Breast epithelium (tissue), 4 donors: ENCODE measurements at regions not wholly inside any gene's neighbourhood (a gene's known extent, or its start where the extent isn't known, plus 50 kb on each side); places are given as distances from the start of the nearest gene placed in this dataset.

ENCODE experiments used
- DNase-seq, 2 donors: peaks; one replicate each; pipeline ENCODE4 v3.0.0-alpha.2; 2019; ENCODE audit warnings: low spot score in 2 of 2
- H3K27ac ChIP-seq, 2 donors: fragments of 200-600 bp; sonication (generic) in 1 of 2; one replicate each; pipeline ENCODE4 v1.5.1; 2016 to 2019; ENCODE audit warnings: mild to moderate bottlenecking in 1 of 2
- H3K27me3 ChIP-seq, 2 donors: fragments of 200-600 bp; sonication (generic) in 1 of 2; one replicate each; pipeline versions ENCODE4 v1.5.1 to v1.6.0; 2017 to 2019; ENCODE audit warnings: control low read depth in 1 of 2, mild to moderate bottlenecking in 1 of 2
- H3K36me3 ChIP-seq: fragments of 200-600 bp; one replicate; pipeline ENCODE4 v1.5.1; 2019
- H3K4me1 ChIP-seq, 2 donors: fragments of 200-600 bp; sonication (generic); one replicate each; pipeline ENCODE4 v1.5.1; 2016 to 2019; ENCODE audit warnings: control low read depth in 1 of 2
- H3K4me3 ChIP-seq, 3 donors: fragments of 200-600 bp; sonication (generic); 1 replicate in 2 of 3; 2 replicates in 1 of 3; pipeline ENCODE4 v1.5.1; 2016 to 2019; ENCODE audit warnings: mild to moderate bottlenecking in 3 of 3, moderate library complexity in 2 of 3
- H3K9me3 ChIP-seq, 2 donors: fragments of 200-600 bp; sonication (generic) in 1 of 2; one replicate each; pipeline ENCODE4 v1.5.1; 2016 to 2019; ENCODE audit warnings: control low read depth in 1 of 2
- POLR2A ChIP-seq: fragments of 450-650 bp; IDR thresholded peaks from one replicate; pipeline ENCODE4 v1.6.1; 2016; ENCODE audit warnings: antibody characterized with exemption, mild to moderate bottlenecking, moderate library complexity
- POLR2AphosphoS5 ChIP-seq, 3 donors: sonication (generic); formaldehyde crosslinking; IDR thresholded peaks; one replicate each; pipeline ENCODE4 v1.6.1; 2017; ENCODE audit warnings: antibody characterized with exemption in 3 of 3
- intact Hi-C: fragments of 100-400 bp; cut with DNase I; formaldehyde crosslinking; loops from one replicate; pipeline ENCODE4 v1.15.1; 2023; ENCODE audit warnings: low total_unique reads
- TF ChIP-seq, protein P1 (sequence below), 3 donors: fragments of 450-650 bp; IDR thresholded peaks; one replicate each; pipeline ENCODE4 v1.5.1; 2016 to 2017; ENCODE audit warnings: antibody characterized with exemption in 3 of 3, mild to moderate bottlenecking in 3 of 3, moderate library complexity in 3 of 3

DNA sequence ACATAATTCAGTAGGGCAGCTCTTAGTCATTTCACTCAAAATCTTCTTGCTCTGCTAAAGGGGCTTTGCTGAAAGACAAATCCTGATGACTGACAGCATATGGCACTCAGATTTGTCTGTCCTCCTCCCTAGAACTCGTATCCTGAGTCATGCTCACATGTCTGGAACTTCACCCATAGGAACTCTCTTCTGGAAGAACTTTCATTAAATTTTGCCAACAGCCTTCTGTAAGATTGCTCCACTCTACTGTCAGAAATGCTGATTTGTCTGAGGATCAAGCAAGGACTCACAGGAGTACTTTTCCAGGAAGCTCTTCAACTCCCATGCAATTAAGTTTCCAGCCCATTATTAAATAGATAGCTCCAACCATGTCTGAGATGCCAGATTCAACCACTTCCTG lies 59.8 kb upstream of the SNX2 start:
- Histone ChIP-seq H3K27ac (no peak overlapping the region), H3K36me3 (no peaks in the 10 kb centered on the region), H3K4me1 (no peaks in the 10 kb centered on the region), H3K9me3 (no peaks in the 10 kb centered on the region), H3K4me3 (no peak overlapping the region), H3K27me3 (no peaks in the 10 kb centered on the region)
- TF ChIP-seq POLR2AphosphoS5 (IDR thresholded peaks at IDR 0.05) (no peak), POLR2A (no peak)
- TF ChIP-seq, protein P1, sequence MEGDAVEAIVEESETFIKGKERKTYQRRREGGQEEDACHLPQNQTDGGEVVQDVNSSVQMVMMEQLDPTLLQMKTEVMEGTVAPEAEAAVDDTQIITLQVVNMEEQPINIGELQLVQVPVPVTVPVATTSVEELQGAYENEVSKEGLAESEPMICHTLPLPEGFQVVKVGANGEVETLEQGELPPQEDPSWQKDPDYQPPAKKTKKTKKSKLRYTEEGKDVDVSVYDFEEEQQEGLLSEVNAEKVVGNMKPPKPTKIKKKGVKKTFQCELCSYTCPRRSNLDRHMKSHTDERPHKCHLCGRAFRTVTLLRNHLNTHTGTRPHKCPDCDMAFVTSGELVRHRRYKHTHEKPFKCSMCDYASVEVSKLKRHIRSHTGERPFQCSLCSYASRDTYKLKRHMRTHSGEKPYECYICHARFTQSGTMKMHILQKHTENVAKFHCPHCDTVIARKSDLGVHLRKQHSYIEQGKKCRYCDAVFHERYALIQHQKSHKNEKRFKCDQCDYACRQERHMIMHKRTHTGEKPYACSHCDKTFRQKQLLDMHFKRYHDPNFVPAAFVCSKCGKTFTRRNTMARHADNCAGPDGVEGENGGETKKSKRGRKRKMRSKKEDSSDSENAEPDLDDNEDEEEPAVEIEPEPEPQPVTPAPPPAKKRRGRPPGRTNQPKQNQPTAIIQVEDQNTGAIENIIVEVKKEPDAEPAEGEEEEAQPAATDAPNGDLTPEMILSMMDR (IDR thresholded peaks at IDR 0.05), result no peak
- intact Hi-C loops, result no loop called here
- no peak for DNase-seq

DNA sequence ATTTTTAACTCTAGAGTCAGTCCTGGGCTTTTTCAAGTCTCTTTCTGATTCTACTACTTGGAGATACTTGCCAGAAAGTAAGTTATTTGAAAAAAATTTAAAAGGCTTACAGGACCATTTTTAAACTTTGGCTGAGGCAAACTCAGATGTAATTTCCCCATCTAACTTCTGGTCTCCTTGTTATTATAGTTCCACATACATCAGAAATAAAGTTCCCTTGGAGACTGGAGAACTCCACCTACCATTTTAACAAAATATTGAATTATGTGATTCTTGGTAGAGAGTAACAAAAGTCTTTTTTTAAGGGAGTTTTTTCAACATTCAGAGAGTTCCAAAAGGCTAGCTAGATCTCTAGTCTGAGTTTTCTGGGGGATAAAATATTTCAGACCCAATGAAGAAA lies 56.3 kb upstream of the SNX2 start:
- H3K9me3 ChIP-seq, result no peaks in the 10 kb centered on the region
- no peak overlapping the region for H3K27ac ChIP-seq
- peaks cover 0 to 4% of the 10 kb centered on the region in 2 donors for H3K4me1 ChIP-seq
- H3K27me3 ChIP-seq, result no peaks in the 10 kb centered on the region
- intact Hi-C loops, result no loop called here
- TF ChIP-seq POLR2A, result no peak
- TF ChIP-seq POLR2AphosphoS5 (IDR thresholded peaks at IDR 0.05), result no peak
- TF ChIP-seq, protein P1 (IDR thresholded peaks at IDR 0.05), result no peak
- no peak for DNase-seq
- H3K36me3 ChIP-seq, result no peaks in the 10 kb centered on the region
- no peak overlapping the region for H3K4me3 ChIP-seq

GRCh38 chr5:122719991-122720746 lies 54.7 kb upstream of the SNX2 start:
- TF ChIP-seq, protein P1 (IDR thresholded peaks at IDR 0.05), result no peak
- TF ChIP-seq POLR2A (no peak), POLR2AphosphoS5 (IDR thresholded peaks at IDR 0.05) (no peak)
- H3K36me3 ChIP-seq, result no peaks in the 10 kb centered on the region

GRCh38 chr5:122721127-122721526 lies 53.8 kb upstream of the SNX2 start:
- intact Hi-C loops, result no loop called here
- Histone ChIP-seq H3K27ac (no peak overlapping the region), H3K9me3 (no peaks in the 10 kb centered on the region), H3K27me3 (no peaks in the 10 kb centered on the region), H3K4me3 (no peak overlapping the region), H3K36me3 (no peaks in the 10 kb centered on the region), H3K4me1 (peaks cover 0 to 9% of the 10 kb centered on the region in 2 donors)
- TF ChIP-seq POLR2A (no peak), POLR2AphosphoS5 (IDR thresholded peaks at IDR 0.05) (no peak)
- TF ChIP-seq, protein P1 (IDR thresholded peaks at IDR 0.05), result no peak
- no peak for DNase-seq

More at GRCh38 chr5:122719991-122720746, 54.7 kb upstream of the SNX2 start:
- H3K27me3 ChIP-seq, result no peaks in the 10 kb centered on the region
- no peak for DNase-seq
- peaks cover 0 to 9% of the 10 kb centered on the region in 2 donors for H3K4me1 ChIP-seq
- H3K4me3 ChIP-seq, result no peak overlapping the region
- no peak overlapping the region for H3K27ac ChIP-seq
- intact Hi-C loops, result no loop called here
- H3K9me3 ChIP-seq, result no peaks in the 10 kb centered on the region

GRCh38 chr5:122722341-122722740 lies 52.5 kb upstream of the SNX2 start:
- H3K4me3 ChIP-seq, result no peak overlapping the region
- intact Hi-C loops, result no loop called here
- no peak overlapping the region for H3K27ac ChIP-seq
- H3K27me3 ChIP-seq, result no peaks in the 10 kb centered on the region
- H3K4me1 ChIP-seq, result peaks cover 0 to 9% of the 10 kb centered on the region in 2 donors
- no peak for DNase-seq
- no peaks in the 10 kb centered on the region for H3K9me3 ChIP-seq
- TF ChIP-seq POLR2A, result no peak
- TF ChIP-seq, protein P1 (IDR thresholded peaks at IDR 0.05), result no peak
- TF ChIP-seq POLR2AphosphoS5 (IDR thresholded peaks at IDR 0.05), result no peak
- H3K36me3 ChIP-seq, result no peaks in the 10 kb centered on the region
